Keratinocyte (primary cell): ENCODE measurements at regions not wholly inside any gene's neighbourhood (a gene's known extent, or its start where the extent isn't known, plus 50 kb on each side); places are given as distances from the start of the nearest gene placed in this dataset.

Experiments
- DNase-seq: peaks from one replicate; pipeline ENCODE4 v3.0.0-alpha.2; 2011; ENCODE audit warnings: low read depth, missing footprints, low spot score
- FAIRE-seq: peaks from 2 replicates; lab custom pipeline; 2011; peaks lifted over from hg19 to GRCh38; lab: Jason Lieb, UNC
- H2AFZ ChIP-seq: 2 replicates; pipeline ENCODE4 v1.6.0; 2012; ENCODE audit warnings: low read length, control low read depth, inconsistent platforms; ENCODE audit not compliant: control insufficient read depth
- H3K27ac ChIP-seq: 2 replicates; pipeline ENCODE4 v1.5.1; 2011; ENCODE audit warnings: low read length; ENCODE audit not compliant: control insufficient read depth, insufficient read depth
- H3K27me3 ChIP-seq: 3 replicates; pipeline ENCODE4 v1.6.0; 2011; ENCODE audit warnings: low read length; ENCODE audit not compliant: control insufficient read depth, insufficient read depth; ENCODE audit errors: extremely low read depth
- H3K36me3 ChIP-seq, 2 experiments: 2 replicates in 1 of 2; 3 replicates in 1 of 2; pipeline ENCODE4 v1.5.1; 2011; ENCODE audit warnings: low read length in 2 of 2, mild to moderate bottlenecking in 1 of 2; ENCODE audit not compliant: control insufficient read depth in 2 of 2, insufficient read depth in 2 of 2; ENCODE audit errors: extremely low read depth in 1 of 2
- H3K4me1 ChIP-seq: 3 replicates; pipeline ENCODE4 v1.5.1; 2011; ENCODE audit warnings: low read length; ENCODE audit not compliant: control insufficient read depth, insufficient read depth; ENCODE audit errors: extremely low read depth
- H3K4me2 ChIP-seq: 3 replicates; pipeline ENCODE4 v1.6.0; 2011; ENCODE audit warnings: low read depth, low read length; ENCODE audit not compliant: control insufficient read depth, insufficient read depth; ENCODE audit errors: extremely low read depth
- H3K4me3 ChIP-seq, 3 experiments: fragments of 200-600 bp in 1 of 3; sonication (generic) in 1 of 3; 2 replicates in 2 of 3; 3 replicates in 1 of 3; pipeline ENCODE4 v1.5.1; 2011 to 2016; ENCODE audit warnings: low read length in 3 of 3, mild to moderate bottlenecking in 3 of 3, control low read depth in 2 of 3, inconsistent platforms in 1 of 3, low read depth in 1 of 3, mixed read lengths in 1 of 3, mixed run types in 1 of 3, moderate library complexity in 1 of 3; ENCODE audit not compliant: control insufficient read depth in 2 of 3, insufficient read depth in 2 of 3; ENCODE audit errors: extremely low read depth in 1 of 3
- H3K79me2 ChIP-seq: 2 replicates; pipeline ENCODE4 v1.6.0; 2012; ENCODE audit warnings: low read length; ENCODE audit not compliant: control insufficient read depth, insufficient read depth
- H3K9ac ChIP-seq: 3 replicates; pipeline ENCODE4 v1.6.0; 2011; ENCODE audit warnings: low read length; ENCODE audit not compliant: control insufficient read depth, insufficient read depth; ENCODE audit errors: extremely low read depth
- H3K9me1 ChIP-seq: 3 replicates; pipeline ENCODE4 v1.6.0; 2011; ENCODE audit warnings: low read length; ENCODE audit not compliant: control insufficient read depth, insufficient read depth; ENCODE audit errors: extremely low read depth
- H3K9me3 ChIP-seq: 2 replicates; pipeline ENCODE4 v1.5.1; 2012; ENCODE audit warnings: low read depth, low read length; ENCODE audit not compliant: control insufficient read depth
- H4K20me1 ChIP-seq: 3 replicates; pipeline ENCODE4 v1.6.0; 2011; ENCODE audit warnings: low read length; ENCODE audit not compliant: control insufficient read depth, insufficient read depth; ENCODE audit errors: extremely low read depth
- CTCF ChIP-seq, 3 experiments: IDR thresholded peaks in 1 of 3; conservative IDR thresholded peaks in 1 of 3; optimal IDR thresholded peaks in 1 of 3; 2 replicates in 2 of 3; 3 replicates in 1 of 3; pipeline versions ENCODE3 to v1.5.1; 2011; ENCODE audit warnings: low read length in 3 of 3, mild to moderate bottlenecking in 3 of 3, moderate library complexity in 2 of 3, control low read depth in 1 of 3, inconsistent platforms in 1 of 3; ENCODE audit not compliant: insufficient read depth in 2 of 3; ENCODE audit errors: extremely low read depth in 1 of 3
- EZH2 ChIP-seq: IDR thresholded peaks from one replicate; pipeline ENCODE4 v1.6.1; 2012; ENCODE audit warnings: inconsistent platforms, mild to moderate bottlenecking, low read length, moderate library complexity
- dilution Hi-C: fragments of 300-500 bp; cut with MboI; formaldehyde crosslinking; loops from one replicate; pipeline ENCODE4 v1.7.0; 2020; ENCODE audit warnings: low sequenced_read_pairs; ENCODE audit not compliant: extremely low pct_ligation_motif_present

DNA sequence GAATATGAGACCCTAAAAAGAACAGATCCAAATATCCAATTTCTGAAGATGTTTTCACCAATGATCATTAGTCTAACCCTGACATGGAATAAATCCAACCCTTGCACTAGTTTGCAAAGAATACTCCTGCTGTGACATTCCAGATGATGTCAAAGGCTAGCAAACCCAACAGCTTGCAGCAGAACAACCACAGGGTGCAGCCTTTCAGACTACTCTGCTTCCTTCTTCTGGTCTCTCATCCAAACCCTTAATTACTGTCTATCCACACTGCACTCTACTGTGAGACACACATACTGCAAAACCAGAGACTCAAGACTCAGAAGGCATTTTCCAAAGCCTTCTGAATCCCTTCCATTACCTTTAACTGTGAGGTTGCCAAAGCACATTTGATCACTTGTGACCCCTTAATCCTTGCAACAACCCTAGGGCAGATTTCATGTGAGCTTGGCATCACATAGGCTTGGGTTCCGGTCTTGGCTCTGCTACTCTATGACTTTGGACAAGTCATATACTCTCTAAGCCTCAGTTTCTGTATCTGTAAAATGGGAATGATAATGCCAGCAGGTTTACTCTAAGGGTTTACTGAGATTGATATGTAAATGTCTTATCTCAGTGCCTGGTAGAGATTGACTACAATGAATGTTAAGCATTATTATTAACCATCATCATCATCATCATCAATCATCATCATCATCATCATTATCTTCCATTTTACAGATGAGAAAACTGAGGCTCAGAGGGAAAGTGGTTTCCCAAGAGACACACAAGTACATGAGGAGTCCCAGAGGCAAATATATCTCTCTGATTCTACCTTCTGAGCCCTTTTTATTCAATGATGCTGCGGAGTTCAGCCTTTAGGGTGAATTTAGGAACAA is 94.5 kb downstream of the SYF2 start:
- no peaks in the 10 kb centered on the region for H3K9me1 ChIP-seq
- H3K27me3 ChIP-seq = peaks cover 14% of the 10 kb centered on the region
- H3K4me3 ChIP-seq = no peak overlapping the region
- H3K36me3 ChIP-seq = no peaks in the 10 kb centered on the region
- DNase-seq (no peak), FAIRE-seq (no peak)
- H3K4me1 ChIP-seq = peaks cover 8% of the 10 kb centered on the region
- no peaks in the 10 kb centered on the region for H3K9me3 ChIP-seq
- H2AFZ ChIP-seq = no peak overlapping the region
- H3K9ac ChIP-seq = no peak overlapping the region
- no peak overlapping the region for H3K4me2 ChIP-seq
- no peaks in the 10 kb centered on the region for H4K20me1 ChIP-seq
- TF ChIP-seq CTCF (optimal IDR thresholded peaks at IDR 0.05 in 1 of 3, IDR thresholded peaks at IDR 0.05 in 1 of 3, conservative IDR thresholded peaks at IDR 0.05 in 1 of 3; ENCODE audit: extremely low read depth in 1 of 3, insufficient read depth in 2 of 3, low read length in 3 of 3) (no peak), EZH2 (no peak)
- H3K27ac ChIP-seq = no peak overlapping the region
- H3K79me2 ChIP-seq = no peaks in the 10 kb centered on the region
- dilution Hi-C loops = no loop called here

DNA sequence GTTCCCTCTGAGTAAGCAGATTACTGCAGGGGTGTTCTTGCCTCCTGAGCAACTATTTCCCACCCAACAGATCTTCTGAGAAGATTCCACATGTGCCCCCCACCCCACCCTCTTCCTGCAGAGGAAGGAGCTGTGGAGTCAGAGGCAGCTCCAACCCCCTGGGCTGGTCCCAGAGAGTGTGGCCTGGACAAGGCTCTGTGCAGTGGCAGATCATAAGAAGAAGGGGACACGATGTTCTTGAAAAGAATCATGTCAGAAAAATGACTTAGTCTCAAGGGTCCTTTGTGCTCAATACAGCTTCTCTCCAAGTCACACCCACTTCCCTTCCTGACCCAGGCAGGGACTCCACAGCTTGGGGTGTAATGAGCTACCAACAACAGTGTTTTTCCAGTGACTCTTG is 95.2 kb downstream of the SYF2 start:
- Histone ChIP-seq H3K4me1 (peaks cover 8% of the 10 kb centered on the region), H3K4me3 (no peak overlapping the region), H3K79me2 (no peaks in the 10 kb centered on the region), H2AFZ (no peak overlapping the region), H3K9me1 (no peaks in the 10 kb centered on the region), H3K9me3 (no peaks in the 10 kb centered on the region), H3K4me2 (no peak overlapping the region), H3K27me3 (peaks cover 14% of the 10 kb centered on the region), H3K27ac (no peak overlapping the region), H3K9ac (no peak overlapping the region), H4K20me1 (no peaks in the 10 kb centered on the region), H3K36me3 (no peaks in the 10 kb centered on the region)
- FAIRE-seq = no peak
- no peak for DNase-seq
- dilution Hi-C loops = no loop called here
- TF ChIP-seq EZH2 = no peak
- TF ChIP-seq CTCF (optimal IDR thresholded peaks at IDR 0.05 in 1 of 3, IDR thresholded peaks at IDR 0.05 in 1 of 3, conservative IDR thresholded peaks at IDR 0.05 in 1 of 3; ENCODE audit: extremely low read depth in 1 of 3, insufficient read depth in 2 of 3, low read length in 3 of 3) = no peak
